Smooth muscle cell (in vitro differentiated cells): ENCODE measurements at regions not wholly inside any gene's neighbourhood (a gene's known extent, or its start where the extent isn't known, plus 50 kb on each side); places are given as distances from the start of the nearest gene placed in this dataset.
A peak's percentile ranks its signal among the peaks of the same experiment; 100 is the strongest.

Source experiments
- DNase-seq: peaks from one replicate; lab custom pipeline; 2025; ENCODE audit not compliant: unreplicated experiment; lab: John Stamatoyannopoulos, UW
- H2AFZ ChIP-seq: fragments of 200-600 bp; sonication (generic); 2 replicates; pipeline ENCODE4 v1.6.0; 2016; ENCODE audit warnings: antibody characterized with exemption, low read depth, mild to moderate bottlenecking
- H3F3A ChIP-seq: fragments of 200-600 bp; sonication (generic); 2 replicates; pipeline ENCODE4 v1.6.0; 2017; ENCODE audit warnings: antibody characterized with exemption, low read depth
- H3K27ac ChIP-seq: fragments of 200-600 bp; sonication (generic); 2 replicates; pipeline ENCODE4 v1.5.1; 2016; ENCODE audit warnings: low read depth, mild to moderate bottlenecking
- H3K27me3 ChIP-seq: fragments of 200-600 bp; sonication (generic); 2 replicates; pipeline ENCODE4 v1.6.1; 2016; ENCODE audit warnings: low read depth, mild to moderate bottlenecking
- H3K36me3 ChIP-seq: fragments of 200-600 bp; sonication (generic); 2 replicates; pipeline ENCODE4 v1.5.1; 2016; ENCODE audit warnings: low read depth
- H3K4me1 ChIP-seq: fragments of 200-600 bp; sonication (generic); 2 replicates; pipeline ENCODE4 v1.5.1; 2016; ENCODE audit warnings: low read depth
- H3K4me2 ChIP-seq: fragments of 200-600 bp; sonication (generic); 2 replicates; pipeline ENCODE4 v1.6.0; 2016; ENCODE audit warnings: mild to moderate bottlenecking
- H3K4me3 ChIP-seq: fragments of 200-600 bp; sonication (generic); 2 replicates; pipeline ENCODE4 v1.5.1; 2016; ENCODE audit warnings: mild to moderate bottlenecking
- H3K79me2 ChIP-seq: fragments of 200-600 bp; sonication (generic); 2 replicates; pipeline ENCODE4 v1.6.0; 2016; ENCODE audit warnings: low read depth, mild to moderate bottlenecking
- H3K9ac ChIP-seq: fragments of 200-600 bp; sonication (generic); 2 replicates; pipeline ENCODE4 v1.6.0; 2016; ENCODE audit warnings: low read depth
- H3K9me3 ChIP-seq: fragments of 200-600 bp; sonication (generic); replicated peaks from 2 replicates; pipeline ENCODE4 v1.5.1; 2016; ENCODE audit warnings: low read depth
- H4K20me1 ChIP-seq: fragments of 200-600 bp; sonication (generic); 2 replicates; pipeline ENCODE4 v1.6.0; 2016; ENCODE audit warnings: low read depth
- CTCF ChIP-seq: fragments of 200-600 bp; sonication (generic); IDR thresholded peaks from 2 replicates; pipeline ENCODE4 v1.5.1; 2017; ENCODE audit warnings: borderline replicate concordance, mild to moderate bottlenecking, antibody characterized with exemption; ENCODE audit not compliant: insufficient read depth, poor library complexity, severe bottlenecking
- WGBS: methylation state at CpG from one replicate; pipeline ENCODE4 v1.1.7; 2016; ENCODE audit warnings: low lambda C conversion rate; 5-methylcytosine and 5-hydroxymethylcytosine counted together

- Histone ChIP-seq H2AFZ (peak overlapping the region; percentile 20), H3F3A (no peaks in the 10 kb centered on the region), H3K79me2 (no peaks in the 10 kb centered on the region), H3K4me1 (peaks cover 15% of the 10 kb centered on the region), H3K27ac (no peak overlapping the region), H3K4me3 (no peak overlapping the region), H3K9me3 (no peaks in the 10 kb centered on the region), H3K27me3 (no peaks in the 10 kb centered on the region), H3K4me2 (peak overlapping the region; percentile 6), H4K20me1 (no peaks in the 10 kb centered on the region), H3K36me3 (no peaks in the 10 kb centered on the region), H3K9ac (no peak overlapping the region)
- no peak for TF ChIP-seq CTCF
- no peak for DNase-seq
- 36% methylated on average over 2 of the region's 2 CpGs for WGBS
Observed at GRCh38 chr18:2002151-2002550, 569.2 kb downstream of the METTL4 start.

- WGBS: 55% methylated on average over 7 of the region's 7 CpGs
- H3K9me3 ChIP-seq: no peaks in the 10 kb centered on the region
- no peak overlapping the region for H3K27ac ChIP-seq
- no peak overlapping the region for H3K9ac ChIP-seq
- H3F3A ChIP-seq: no peaks in the 10 kb centered on the region
- H2AFZ ChIP-seq: no peak overlapping the region
- H4K20me1 ChIP-seq: no peaks in the 10 kb centered on the region
- H3K36me3 ChIP-seq: no peaks in the 10 kb centered on the region
- H3K4me1 ChIP-seq: peaks cover 15% of the 10 kb centered on the region
- no peak overlapping the region for H3K4me2 ChIP-seq
- TF ChIP-seq CTCF: no peak
- H3K79me2 ChIP-seq: no peaks in the 10 kb centered on the region
- no peaks in the 10 kb centered on the region for H3K27me3 ChIP-seq
- no peak for DNase-seq
- no peak overlapping the region for H3K4me3 ChIP-seq
Observed at GRCh38 chr18:2002604-2003003, 568.7 kb downstream of the METTL4 start.

GRCh38 chr18:2009942-2010697, 561.2 kb downstream of the METTL4 start:
- DNase-seq: no peak

More at GRCh38 chr18:2009942-2010697, 561.2 kb downstream of the METTL4 start:
- Histone ChIP-seq H3K27me3 (no peaks in the 10 kb centered on the region), H3K36me3 (no peaks in the 10 kb centered on the region), H3K79me2 (no peaks in the 10 kb centered on the region), H3K9me3 (no peaks in the 10 kb centered on the region), H3K4me2 (no peak overlapping the region), H3K27ac (no peak overlapping the region), H3K9ac (no peak overlapping the region), H3K4me3 (no peak overlapping the region), H4K20me1 (no peaks in the 10 kb centered on the region), H3K4me1 (no peaks in the 10 kb centered on the region), H2AFZ (no peak overlapping the region), H3F3A (no peaks in the 10 kb centered on the region)
- WGBS: 74% methylated on average over 2 of the region's 2 CpGs
- no peak for TF ChIP-seq CTCF
